ENCODE measurements at regions not wholly inside any gene's neighbourhood (a gene's known extent, or its start where the extent isn't known, plus 50 kb on each side); places are given as distances from the start of the nearest gene placed in this dataset.
"Not testable (repeated sequence)": the region's sequence is repeated elsewhere in the genome, so short reads cannot be mapped to it uniquely, and the experiment has no call there.

DNA sequence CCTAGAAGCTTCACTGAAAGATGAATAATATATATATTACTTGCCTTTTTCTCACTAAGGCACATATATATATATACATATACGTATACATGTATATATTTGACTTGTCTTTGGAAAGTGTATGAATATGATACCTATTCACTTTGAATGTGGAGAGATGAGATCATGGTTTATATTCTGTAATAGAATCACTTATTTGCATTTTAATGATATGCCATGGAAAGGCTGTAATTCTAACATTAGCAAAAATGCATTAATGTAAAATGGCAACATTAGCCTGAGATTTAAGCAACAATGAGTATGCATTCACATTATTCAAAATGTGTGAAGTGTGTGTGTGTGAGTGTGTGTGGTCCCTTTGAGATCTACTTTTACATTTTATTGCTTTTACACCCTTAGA is 54.5 kb upstream of the PRKD1 start:
- DNase-seq (ENCODE audit: low read depth, low spot score), result no peak

GRCh38 chr14:29982993-29983392 is 55.3 kb upstream of the PRKD1 start:
- DNase-seq (ENCODE audit: low read depth, low spot score), result no peak

GRCh38 chr14:29990344-29990857 is 62.8 kb upstream of the PRKD1 start:
- DNase-seq (ENCODE audit: low read depth, low spot score), result not testable (repeated sequence)

DNA sequence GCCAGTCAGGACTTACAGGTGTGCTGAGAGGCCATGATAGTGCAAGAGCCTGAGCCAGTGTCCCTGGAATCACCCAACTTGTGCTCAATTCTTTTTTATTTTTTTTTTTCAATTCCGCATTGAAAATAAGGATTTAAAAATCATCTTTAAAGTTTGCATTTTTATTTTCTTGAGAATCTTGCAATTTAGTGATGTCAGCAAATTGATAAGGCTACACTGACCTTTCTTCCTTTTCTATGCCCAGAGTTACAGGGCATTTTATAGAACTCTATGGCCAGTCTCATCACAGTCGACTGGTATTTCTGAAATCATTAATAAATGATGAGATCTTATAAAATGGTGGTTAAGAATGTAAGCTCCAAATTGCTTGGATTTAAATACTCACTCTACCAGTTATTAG is 63.3 kb upstream of the PRKD1 start:
- DNase-seq (ENCODE audit: low read depth, low spot score), result no peak

GRCh38 chr14:29993143-29993542 is 65.5 kb upstream of the PRKD1 start:
- DNase-seq (ENCODE audit: low read depth, low spot score), result no peak

DNA sequence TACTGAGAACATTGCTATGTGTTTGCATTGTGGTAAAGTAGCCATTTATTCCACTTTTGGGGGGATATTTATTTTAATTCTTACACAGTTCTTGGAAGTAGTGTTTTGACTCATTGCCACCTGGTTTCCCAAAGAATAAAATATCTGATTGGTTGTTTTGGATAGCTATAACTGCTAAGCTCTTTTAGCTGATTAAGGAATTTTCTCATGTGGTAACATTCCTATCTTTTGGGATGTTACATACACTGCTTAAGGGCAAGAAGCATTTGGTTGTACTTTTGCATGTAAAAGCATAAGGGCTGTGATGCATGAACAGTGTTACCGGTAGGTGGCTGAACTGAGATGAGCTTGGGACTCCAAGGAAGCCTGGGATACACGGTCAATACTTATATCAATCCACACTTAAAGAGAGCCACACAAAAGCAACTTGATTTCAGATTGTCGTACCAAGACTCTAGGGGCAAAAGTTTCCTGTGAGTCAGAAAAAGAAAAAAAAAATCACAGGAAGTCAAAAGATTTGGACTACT is 71.4 kb upstream of the PRKD1 start:
- DNase-seq (ENCODE audit: low read depth, low spot score), result no peak

- peak; percentile 5 for DNase-seq (ENCODE audit: low read depth, low spot score)
These were observed 75.2 kb upstream of the PRKD1 start for GRCh38 chr14:30002859-30003258.

DNA sequence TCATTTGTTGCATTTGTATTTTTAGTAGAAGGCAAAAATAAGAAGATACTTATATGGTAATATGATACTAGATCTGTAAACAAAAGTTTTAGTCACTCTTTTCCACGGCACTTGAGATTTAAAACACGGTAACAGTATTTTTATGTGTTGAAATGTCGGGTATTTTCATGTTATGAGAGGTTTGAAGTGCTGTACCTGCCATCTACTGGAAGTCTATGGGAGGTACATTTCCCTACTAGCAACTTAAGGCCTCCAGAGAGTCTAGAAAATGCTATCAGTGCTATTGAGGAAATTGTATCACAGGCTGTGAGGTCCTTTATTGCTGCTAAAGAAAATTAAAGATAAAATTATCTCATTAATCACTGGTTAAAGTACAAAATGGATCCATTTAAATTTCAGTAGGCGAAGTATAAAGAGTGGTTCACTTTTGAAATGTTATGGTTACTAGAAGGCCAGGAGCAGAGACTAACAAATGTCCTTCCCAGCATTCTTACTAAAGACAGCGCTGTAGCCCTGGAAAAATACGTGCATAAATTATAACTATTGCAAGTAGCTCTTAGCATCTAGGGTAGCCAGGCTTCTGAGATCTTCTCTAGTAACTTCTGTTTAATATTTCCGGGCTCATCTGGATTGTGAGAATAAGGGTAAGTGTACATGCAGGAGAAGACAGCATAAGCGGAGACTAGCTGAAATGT is 77.6 kb upstream of the PRKD1 start:
- DNase-seq (ENCODE audit: low read depth, low spot score), result peak; percentile 77

GRCh38 chr14:30006695-30007094 is 79.0 kb upstream of the PRKD1 start:
- DNase-seq (ENCODE audit: low read depth, low spot score), result no peak

DNA sequence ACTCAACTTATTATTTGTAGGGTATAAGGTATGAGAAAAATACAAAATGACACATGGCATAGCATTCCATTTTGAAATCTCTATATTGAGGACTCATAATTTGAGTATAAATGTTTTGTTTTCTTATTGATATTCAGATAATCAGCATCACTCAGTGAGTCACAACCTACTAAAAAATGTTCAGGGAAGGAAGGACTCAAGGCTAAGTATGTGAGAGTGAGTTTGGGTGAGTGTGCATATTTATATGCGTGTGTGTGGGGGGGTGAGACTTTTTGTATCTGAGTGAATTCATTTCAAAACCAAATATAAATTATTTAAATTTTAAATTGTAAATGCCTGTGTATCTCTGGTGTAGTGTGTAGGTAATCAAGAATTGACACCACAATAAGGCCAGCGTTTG is 87.8 kb upstream of the PRKD1 start:
- DNase-seq (ENCODE audit: low read depth, low spot score), result no peak

GRCh38 chr14:30016002-30016401 is 88.4 kb upstream of the PRKD1 start:
- DNase-seq (ENCODE audit: low read depth, low spot score), result no peak

GRCh38 chr14:30017370-30017993 is 89.8 kb upstream of the PRKD1 start:
- DNase-seq (ENCODE audit: low read depth, low spot score), result no peak

- DNase-seq (ENCODE audit: low read depth, low spot score), result no peak
These were observed 92.6 kb upstream of the PRKD1 start for GRCh38 chr14:30020271-30020670.

- DNase-seq (ENCODE audit: low read depth, low spot score), result no peak
These were observed 93.0 kb upstream of the PRKD1 start for GRCh38 chr14:30020687-30021086.

DNA sequence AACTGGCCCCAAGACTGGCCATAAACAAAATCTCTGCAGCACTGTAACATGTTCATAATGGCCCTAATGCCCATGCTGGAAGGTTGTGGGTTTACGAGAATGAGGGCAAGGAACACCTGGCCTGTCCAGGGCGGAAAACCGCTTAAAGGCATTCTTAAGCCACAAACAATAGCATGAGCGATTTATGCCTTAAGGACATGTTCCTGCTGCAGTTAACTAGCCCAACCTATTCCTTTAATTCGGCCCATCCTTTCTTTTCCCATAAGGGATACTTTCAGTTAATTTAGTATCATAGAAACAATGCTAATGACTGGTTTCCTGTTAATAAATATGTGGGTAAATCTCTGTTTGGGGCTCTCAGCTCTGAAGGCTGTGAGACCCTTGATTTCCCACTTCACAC is 95.7 kb upstream of the PRKD1 start:
- DNase-seq (ENCODE audit: low read depth, low spot score), result not testable (repeated sequence)

GRCh38 chr14:30034152-30034551 is 106.5 kb upstream of the PRKD1 start:
- peak; percentile 73 for DNase-seq (ENCODE audit: low read depth, low spot score)

DNA sequence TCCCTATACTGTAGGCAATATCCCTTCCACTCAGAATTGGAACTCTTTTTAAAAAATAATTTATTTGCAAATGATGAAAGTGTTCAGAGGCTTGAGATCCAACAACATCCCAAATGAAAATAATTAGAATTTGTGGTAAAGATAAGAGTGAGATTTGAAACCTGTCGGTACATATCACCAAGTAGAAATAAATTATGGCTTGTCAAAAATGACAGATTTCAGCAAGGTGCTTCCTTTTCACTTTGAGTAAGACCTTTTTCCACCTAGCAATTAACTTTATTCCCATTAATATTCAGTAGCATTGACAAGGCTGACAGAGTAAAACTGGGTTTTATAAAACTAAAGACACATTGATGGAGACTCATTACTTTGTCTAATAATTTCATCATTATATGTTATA is 107.7 kb upstream of the PRKD1 start:
- DNase-seq (ENCODE audit: low read depth, low spot score), result no peak

DNA sequence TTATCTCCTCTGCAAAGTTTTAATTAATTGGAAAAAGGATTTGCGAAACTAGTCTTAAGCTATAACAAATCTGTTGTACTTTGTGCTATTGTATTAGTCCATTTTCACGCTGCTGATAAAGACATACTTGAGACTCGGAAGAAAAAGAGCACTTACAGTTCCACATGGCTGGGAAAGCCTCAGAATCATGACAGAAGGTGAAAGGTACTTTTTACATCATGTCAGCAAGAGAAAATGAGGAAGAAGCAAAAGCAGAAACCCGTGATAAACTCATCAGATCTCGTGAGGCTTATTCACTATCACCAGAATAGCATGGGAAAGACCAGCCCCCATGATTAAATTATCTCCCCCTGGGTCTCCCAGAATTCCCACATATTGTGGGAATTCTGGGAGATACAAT is 118.1 kb upstream of the PRKD1 start:
- no peak for DNase-seq (ENCODE audit: low read depth, low spot score)

GRCh38 chr14:30053103-30053502 is 125.5 kb upstream of the PRKD1 start:
- DNase-seq (ENCODE audit: low read depth, low spot score), result no peak

DNA sequence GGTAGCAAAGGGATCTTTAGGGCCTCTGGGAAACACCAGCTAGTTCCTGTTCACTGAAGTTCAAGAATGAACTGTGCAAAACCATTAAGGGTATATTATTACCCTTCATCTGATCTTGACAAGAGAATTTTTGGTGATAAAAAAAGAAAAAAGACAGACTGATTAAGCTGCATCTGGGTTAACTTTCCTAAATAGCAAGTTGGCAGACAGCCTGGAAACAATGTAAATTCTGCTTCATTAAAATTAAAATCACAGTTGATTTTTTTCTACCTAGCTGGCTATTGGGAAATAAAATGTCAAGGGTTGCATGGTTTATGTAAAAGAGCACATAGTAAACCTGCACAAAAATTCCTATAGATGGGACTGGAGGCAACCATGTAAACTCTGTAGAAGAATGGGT is 126.6 kb upstream of the PRKD1 start:
- no peak for DNase-seq (ENCODE audit: low read depth, low spot score)

DNA sequence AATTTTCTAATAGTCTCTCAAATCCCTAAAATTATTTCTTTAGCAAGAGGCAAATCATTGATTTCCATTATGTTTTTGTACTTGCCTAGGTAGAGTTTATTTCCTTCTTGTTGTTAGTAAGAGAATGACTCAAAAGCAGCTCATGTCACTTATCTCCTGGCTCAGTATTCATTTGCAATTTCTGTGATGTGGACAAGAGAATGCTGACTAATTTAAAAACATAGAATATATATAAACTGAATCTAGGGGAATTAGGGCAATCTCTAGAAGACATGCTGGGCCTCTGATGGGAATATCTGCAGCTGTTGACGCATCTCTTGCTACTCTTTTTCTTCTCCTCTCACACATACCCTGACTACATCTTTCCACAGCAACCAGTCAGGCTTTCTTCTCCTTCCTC is 130.8 kb upstream of the PRKD1 start:
- no peak for DNase-seq (ENCODE audit: low read depth, low spot score)

GRCh38 chr14:30063746-30064145 is 136.1 kb upstream of the PRKD1 start:
- no peak for DNase-seq (ENCODE audit: low read depth, low spot score)

GRCh38 chr14:30064454-30064853 is 136.8 kb upstream of the PRKD1 start:
- DNase-seq (ENCODE audit: low read depth, low spot score), result peak; percentile 47

Measured in astrocyte of the hippocampus (primary cell).